Muscle of leg (tissue), 3 donors: ENCODE measurements at regions not wholly inside any gene's neighbourhood (a gene's known extent, or its start where the extent isn't known, plus 50 kb on each side); places are given as distances from the start of the nearest gene placed in this dataset.

Experiments used
- DNase-seq: peaks from one replicate; pipeline ENCODE4 v3.0.0; 2013
- H3K27ac ChIP-seq: one replicate; pipeline ENCODE4 v1.5.1; 2013; ENCODE audit warnings: mild to moderate bottlenecking, low read length, control low read depth
- H3K27me3 ChIP-seq: one replicate; pipeline ENCODE4 v1.6.1; 2013; ENCODE audit warnings: low read length; ENCODE audit not compliant: control insufficient read depth, insufficient read depth
- H3K36me3 ChIP-seq: one replicate; pipeline ENCODE4 v1.6.1; 2013; ENCODE audit warnings: low read length; ENCODE audit not compliant: control insufficient read depth, insufficient read depth
- H3K4me1 ChIP-seq: one replicate; pipeline ENCODE4 v1.6.1; 2013; ENCODE audit warnings: low read length; ENCODE audit not compliant: control insufficient read depth, insufficient read depth
- H3K4me3 ChIP-seq: one replicate; pipeline ENCODE4 v1.5.1; 2013; ENCODE audit warnings: low read length, control low read depth
- H3K9me3 ChIP-seq: replicated peaks from 2 replicates; pipeline ENCODE4 v1.6.1; 2013; ENCODE audit warnings: low read depth, low read length; ENCODE audit not compliant: control insufficient read depth
- WGBS: methylation state at CpG from one replicate; pipeline ENCODE4 v1.1.5; 2013; ENCODE audit warnings: missing lambda C conversion rate; ENCODE audit not compliant: insufficient coverage; 5-methylcytosine and 5-hydroxymethylcytosine counted together

- Histone ChIP-seq H3K9me3 (peaks cover 4% of the 10 kb centered on the region), H3K4me3 (no peak overlapping the region), H3K36me3 (no peaks in the 10 kb centered on the region), H3K27ac (no peak overlapping the region), H3K4me1 (no peaks in the 10 kb centered on the region), H3K27me3 (peaks cover 13% of the 10 kb centered on the region)
- DNase-seq: no peak
- WGBS: 90% methylated on average over 6 of the region's 11 CpGs
Measured at GRCh38 chr13:111994578-111994977, 72.4 kb upstream of the SOX1 start.

GRCh38 chr13:111999352-111999751 lies 67.6 kb upstream of the SOX1 start:
- no peak for DNase-seq
- Histone ChIP-seq H3K4me3 (no peak overlapping the region), H3K9me3 (no peaks in the 10 kb centered on the region), H3K4me1 (no peaks in the 10 kb centered on the region), H3K36me3 (no peaks in the 10 kb centered on the region), H3K27ac (no peak overlapping the region), H3K27me3 (peaks cover 15% of the 10 kb centered on the region)
- WGBS: 95% methylated on average over 2 of the region's 5 CpGs

- peaks cover 11% of the 10 kb centered on the region for H3K27me3 ChIP-seq
- no peak overlapping the region for H3K4me3 ChIP-seq
- no peaks in the 10 kb centered on the region for H3K4me1 ChIP-seq
- no peak overlapping the region for H3K27ac ChIP-seq
- H3K36me3 ChIP-seq: no peaks in the 10 kb centered on the region
- DNase-seq: no peak
- no CpG with 5 or more reads among the region's 4 CpGs for WGBS
- no peaks in the 10 kb centered on the region for H3K9me3 ChIP-seq
Measured at GRCh38 chr13:112000888-112001287, 66.1 kb upstream of the SOX1 start.

GRCh38 chr13:112001571-112001970 lies 65.4 kb upstream of the SOX1 start:
- Histone ChIP-seq H3K27ac (no peak overlapping the region), H3K36me3 (no peaks in the 10 kb centered on the region), H3K9me3 (no peaks in the 10 kb centered on the region), H3K4me1 (no peaks in the 10 kb centered on the region), H3K4me3 (no peak overlapping the region), H3K27me3 (peaks cover 8% of the 10 kb centered on the region)
- WGBS: no CpG with 5 or more reads among the region's 5 CpGs
- DNase-seq: no peak

GRCh38 chr13:112003396-112003795 lies 63.6 kb upstream of the SOX1 start:
- H3K27ac ChIP-seq: no peak overlapping the region
- 80% methylated on average over 2 of the region's 4 CpGs for WGBS
- no peak overlapping the region for H3K4me3 ChIP-seq
- H3K9me3 ChIP-seq: no peaks in the 10 kb centered on the region
- DNase-seq: no peak
- peaks cover 5% of the 10 kb centered on the region for H3K27me3 ChIP-seq
- H3K4me1 ChIP-seq: no peaks in the 10 kb centered on the region
- no peaks in the 10 kb centered on the region for H3K36me3 ChIP-seq

- WGBS: 88% methylated on average over 1 of the region's 3 CpGs
- Histone ChIP-seq H3K27me3 (peaks cover 5% of the 10 kb centered on the region), H3K27ac (no peak overlapping the region), H3K36me3 (no peaks in the 10 kb centered on the region), H3K4me3 (no peak overlapping the region), H3K9me3 (no peaks in the 10 kb centered on the region), H3K4me1 (no peaks in the 10 kb centered on the region)
- DNase-seq: no peak
Measured at GRCh38 chr13:112003941-112004340, 63.0 kb upstream of the SOX1 start.

GRCh38 chr13:112005925-112006324 lies 61.0 kb upstream of the SOX1 start:
- Histone ChIP-seq H3K27ac (no peak overlapping the region), H3K4me3 (no peak overlapping the region), H3K4me1 (no peaks in the 10 kb centered on the region), H3K27me3 (peaks cover 9% of the 10 kb centered on the region), H3K9me3 (no peaks in the 10 kb centered on the region), H3K36me3 (no peaks in the 10 kb centered on the region)
- WGBS: no CpG with 5 or more reads among the region's 3 CpGs
- no peak for DNase-seq

GRCh38 chr13:112007191-112007590 lies 59.8 kb upstream of the SOX1 start:
- H3K27me3 ChIP-seq: peaks cover 9% of the 10 kb centered on the region
- H3K27ac ChIP-seq: no peak overlapping the region
- no peaks in the 10 kb centered on the region for H3K4me1 ChIP-seq
- H3K9me3 ChIP-seq: no peaks in the 10 kb centered on the region
- H3K36me3 ChIP-seq: no peaks in the 10 kb centered on the region
- no peak overlapping the region for H3K4me3 ChIP-seq
- no peak for DNase-seq
- WGBS: 96% methylated on average over 3 of the region's 9 CpGs

GRCh38 chr13:112010714-112011113 lies 56.2 kb upstream of the SOX1 start:
- DNase-seq: no peak
- Histone ChIP-seq H3K27me3 (peaks cover 7% of the 10 kb centered on the region), H3K36me3 (no peaks in the 10 kb centered on the region), H3K27ac (no peak overlapping the region), H3K4me3 (no peak overlapping the region), H3K4me1 (no peaks in the 10 kb centered on the region), H3K9me3 (no peaks in the 10 kb centered on the region)
- 73% methylated on average over 9 of the region's 9 CpGs for WGBS

- no peak for DNase-seq
- Histone ChIP-seq H3K4me1 (no peaks in the 10 kb centered on the region), H3K27ac (no peak overlapping the region), H3K4me3 (no peak overlapping the region), H3K9me3 (no peaks in the 10 kb centered on the region), H3K36me3 (no peaks in the 10 kb centered on the region), H3K27me3 (peaks cover 7% of the 10 kb centered on the region)
- 58% methylated on average over 24 of the region's 27 CpGs for WGBS
Measured at GRCh38 chr13:112012016-112012704, 54.8 kb upstream of the SOX1 start.

- no peak for DNase-seq
- Histone ChIP-seq H3K4me1 (no peaks in the 10 kb centered on the region), H3K27ac (no peak overlapping the region), H3K27me3 (peaks cover 3% of the 10 kb centered on the region), H3K36me3 (no peaks in the 10 kb centered on the region), H3K4me3 (no peak overlapping the region), H3K9me3 (no peaks in the 10 kb centered on the region)
- WGBS: 77% methylated on average over 5 of the region's 11 CpGs
Measured at GRCh38 chr13:112012705-112013085, 54.3 kb upstream of the SOX1 start.
